GM10266 (cell line): ENCODE measurements at regions not wholly inside any gene's neighbourhood (a gene's known extent, or its start where the extent isn't known, plus 50 kb on each side); places are given as distances from the start of the nearest gene placed in this dataset.

ENCODE experiments used
- DNase-seq: peaks from one replicate; pipeline ENCODE4 v3.0.0; 2012; ENCODE audit errors: extremely low spot score
- TF ChIP-seq, protein P1 (sequence below): IDR thresholded peaks from 2 replicates; pipeline ENCODE4 v1.5.1; 2012; ENCODE audit warnings: mild to moderate bottlenecking, low read depth; ENCODE audit not compliant: control insufficient read depth, insufficient read depth; ENCODE audit errors: missing control alignments

GRCh38 chr14:61928300-61928699 is 166.1 kb downstream of the SNAPC1 start:
- DNase-seq: no peak

DNA sequence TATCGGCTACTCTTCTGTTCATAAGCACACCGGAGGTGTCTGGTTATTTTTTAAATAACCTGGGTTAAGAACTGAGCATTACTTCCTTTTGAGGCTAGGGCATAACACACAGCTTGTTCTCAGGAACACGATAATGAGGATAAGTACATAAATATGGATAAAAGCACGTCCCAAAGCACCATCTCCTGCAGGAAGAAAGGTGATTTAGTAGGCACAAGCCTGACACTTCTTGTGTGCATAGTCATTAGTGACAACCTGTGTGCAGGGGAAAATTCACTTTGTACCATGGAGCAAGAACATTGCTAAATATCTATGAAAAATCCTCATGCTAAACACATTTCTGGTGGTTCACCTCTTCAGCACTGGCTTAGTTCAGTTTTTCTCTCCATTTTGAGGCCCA is 166.5 kb downstream of the SNAPC1 start:
- DNase-seq: no peak

More at GRCh38 chr14:61928300-61928699, 166.1 kb downstream of the SNAPC1 start:
- TF ChIP-seq, protein P1, sequence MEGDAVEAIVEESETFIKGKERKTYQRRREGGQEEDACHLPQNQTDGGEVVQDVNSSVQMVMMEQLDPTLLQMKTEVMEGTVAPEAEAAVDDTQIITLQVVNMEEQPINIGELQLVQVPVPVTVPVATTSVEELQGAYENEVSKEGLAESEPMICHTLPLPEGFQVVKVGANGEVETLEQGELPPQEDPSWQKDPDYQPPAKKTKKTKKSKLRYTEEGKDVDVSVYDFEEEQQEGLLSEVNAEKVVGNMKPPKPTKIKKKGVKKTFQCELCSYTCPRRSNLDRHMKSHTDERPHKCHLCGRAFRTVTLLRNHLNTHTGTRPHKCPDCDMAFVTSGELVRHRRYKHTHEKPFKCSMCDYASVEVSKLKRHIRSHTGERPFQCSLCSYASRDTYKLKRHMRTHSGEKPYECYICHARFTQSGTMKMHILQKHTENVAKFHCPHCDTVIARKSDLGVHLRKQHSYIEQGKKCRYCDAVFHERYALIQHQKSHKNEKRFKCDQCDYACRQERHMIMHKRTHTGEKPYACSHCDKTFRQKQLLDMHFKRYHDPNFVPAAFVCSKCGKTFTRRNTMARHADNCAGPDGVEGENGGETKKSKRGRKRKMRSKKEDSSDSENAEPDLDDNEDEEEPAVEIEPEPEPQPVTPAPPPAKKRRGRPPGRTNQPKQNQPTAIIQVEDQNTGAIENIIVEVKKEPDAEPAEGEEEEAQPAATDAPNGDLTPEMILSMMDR: no peak

GRCh38 chr14:61929651-61930050 is 167.4 kb downstream of the SNAPC1 start:
- DNase-seq: no peak
- TF ChIP-seq, protein P1: no peak

More for the DNA sequence above, 166.5 kb downstream of the SNAPC1 start:
- TF ChIP-seq, protein P1: no peak

GRCh38 chr14:61930101-61930857 is 168.1 kb downstream of the SNAPC1 start:
- TF ChIP-seq, protein P1: no peak
- DNase-seq: no peak

- no peak for DNase-seq
- TF ChIP-seq, protein P1: no peak
These were observed 170.8 kb downstream of the SNAPC1 start for GRCh38 chr14:61932974-61933373.

DNA sequence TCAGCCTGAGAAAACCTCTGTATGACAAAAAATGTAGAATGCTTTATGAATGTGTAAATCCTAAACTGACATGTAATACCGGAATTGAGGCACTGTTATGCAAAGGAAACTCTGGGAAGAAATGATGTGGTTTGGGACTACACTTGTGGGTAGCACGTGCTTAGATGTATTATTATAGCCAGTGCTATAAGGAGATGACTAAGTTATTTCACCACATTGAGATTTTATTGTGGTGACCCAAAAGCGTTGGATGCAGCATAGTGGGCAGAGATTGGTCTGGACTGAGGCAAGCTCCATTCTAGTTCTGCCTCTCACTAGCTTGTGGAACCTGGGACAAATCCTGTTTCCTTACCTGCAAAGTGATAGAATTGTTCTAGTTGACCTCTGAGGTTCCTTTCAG is 172.2 kb downstream of the SNAPC1 start:
- TF ChIP-seq, protein P1: no peak
- no peak for DNase-seq

GRCh38 chr14:61939776-61940175 is 177.6 kb downstream of the SNAPC1 start:
- DNase-seq: no peak
- TF ChIP-seq, protein P1: no peak
